ENCODE measurements at regions not wholly inside any gene's neighbourhood (a gene's known extent, or its start where the extent isn't known, plus 50 kb on each side); places are given as distances from the start of the nearest gene placed in this dataset.

DNA sequence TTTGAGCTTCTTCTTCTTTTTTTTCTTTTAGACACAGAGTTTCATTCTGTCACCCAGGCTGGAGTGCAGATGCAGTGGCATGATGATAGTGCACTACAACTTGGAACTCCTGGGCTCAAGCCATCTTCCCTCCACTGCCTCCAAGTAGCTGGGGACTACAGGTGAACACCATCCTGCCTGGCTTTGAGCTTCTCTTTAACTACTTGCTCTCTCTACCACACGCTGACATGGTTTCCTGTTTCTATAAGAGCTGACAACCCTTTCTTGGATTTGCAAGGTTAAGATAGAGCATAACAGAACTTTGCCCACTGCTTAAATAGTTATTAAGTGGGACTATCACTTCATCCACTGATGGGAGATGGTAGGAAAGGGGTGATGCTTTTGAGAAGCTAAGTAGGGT, 82.4 kb upstream of the SLC38A2 start:
- Histone ChIP-seq H3K79me2 (ENCODE audit: control insufficient read depth, insufficient read depth, low read length) (no peaks in the 10 kb centered on the region), H3K9ac (replicated peaks; ENCODE audit: extremely low read depth, insufficient read depth, low read length) (no peak overlapping the region), H3K4me3 (replicated peaks in 1 of 3; ENCODE audit: insufficient read depth in 1 of 3, low read depth in 1 of 3, low read length in 3 of 3) (no peak overlapping the region), H3K9me1 (replicated peaks; ENCODE audit: control insufficient read depth, extremely low read depth, insufficient read depth, low read length) (no peaks in the 10 kb centered on the region), H3K4me2 (ENCODE audit: insufficient read depth, low read length) (no peak overlapping the region), H3K4me1 (ENCODE audit: control insufficient read depth, extremely low read depth, insufficient read depth, low read length) (peaks cover 30% of the 10 kb centered on the region), H3K27ac (ENCODE audit: insufficient read depth, low read depth, low read length) (no peak overlapping the region), H2AFZ (ENCODE audit: low read depth, low read length) (no peak overlapping the region), H3K27me3 (ENCODE audit: control insufficient read depth in 2 of 2, insufficient read depth in 2 of 2, low read length in 2 of 2) (no peaks in the 10 kb centered on the region), H3K36me3 (ENCODE audit: control insufficient read depth in 2 of 2, extremely low read depth in 1 of 2, insufficient read depth in 2 of 2, low read length in 2 of 2) (no peaks in the 10 kb centered on the region), H4K20me1 (replicated peaks; ENCODE audit: control insufficient read depth, extremely low read depth, insufficient read depth, low read length) (no peaks in the 10 kb centered on the region), H3K9me3 (replicated peaks; ENCODE audit: control insufficient read depth, insufficient read depth, low read length) (no peaks in the 10 kb centered on the region)
- CTCF ChIA-PET, result interaction anchor here (1.2 to 1.8 kb wide), 4 partner anchors 16 to 219 kb away, joined by 3 to 8 read pairs (median 4); no protein-coding TSS in a partner anchor
- FAIRE-seq, result no peak
- TF ChIP-seq GATA2 (IDR thresholded peaks at IDR 0.05; ENCODE audit: insufficient read depth, insufficient read length, low read depth, low read length) (no peak), MYC (IDR thresholded peaks at IDR 0.05; ENCODE audit: low read depth, low read length) (no peak), JUN (IDR thresholded peaks at IDR 0.05; ENCODE audit: borderline replicate concordance, insufficient read depth, insufficient read length, low read depth) (no peak), EZH2 (IDR thresholded peaks at IDR 0.05; ENCODE audit: borderline replicate concordance, low read depth, low read length, severe bottlenecking) (no peak)
- TF ChIP-seq, protein P1, sequence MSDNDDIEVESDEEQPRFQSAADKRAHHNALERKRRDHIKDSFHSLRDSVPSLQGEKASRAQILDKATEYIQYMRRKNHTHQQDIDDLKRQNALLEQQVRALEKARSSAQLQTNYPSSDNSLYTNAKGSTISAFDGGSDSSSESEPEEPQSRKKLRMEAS (IDR thresholded peaks at IDR 0.05; ENCODE audit: insufficient read depth, insufficient read length), result no peak
- BruUV-seq (replicated peaks), result no TSS peak
- DNase-seq (ENCODE audit: low read depth, low spot score), result no peak
- dilution Hi-C loops (cut with MboI; ENCODE audit: extremely low pct_ligation_motif_present, low sequenced_read_pairs) (no loop called here), intact Hi-C loops (cut with micrococcal nuclease) (no loop called here)
- POLR2A ChIA-PET, result interaction anchor here (0.6 kb wide), 1 partner anchor 9 kb away, joined by 3 read pairs; no protein-coding TSS in a partner anchor

DNA sequence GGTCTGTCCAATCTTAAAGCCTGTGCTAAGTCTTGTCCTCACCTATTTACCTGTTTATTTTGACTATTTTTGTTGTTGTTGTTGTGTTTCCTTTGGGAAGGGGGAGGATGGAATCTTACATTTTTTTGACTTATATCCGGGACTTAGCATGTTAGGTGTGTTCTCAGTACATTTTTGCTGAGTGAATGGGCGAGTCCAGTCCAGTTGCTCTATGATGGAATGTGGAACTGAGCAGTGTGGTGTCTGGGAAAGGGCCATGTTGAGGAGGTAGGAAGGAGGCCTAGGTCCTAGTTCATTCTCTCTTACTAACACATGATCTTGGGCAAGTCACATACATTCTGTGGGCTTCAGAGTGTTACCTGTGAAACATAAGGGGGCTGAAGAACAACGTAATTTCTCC, 80.9 kb upstream of the SLC38A2 start:
- H3K9ac ChIP-seq (replicated peaks; ENCODE audit: extremely low read depth, insufficient read depth, low read length), result no peak overlapping the region
- H3K4me3 ChIP-seq (replicated peaks in 1 of 3; ENCODE audit: insufficient read depth in 1 of 3, low read depth in 1 of 3, low read length in 3 of 3), result no peak overlapping the region
- ChIA-PET POLR2A (no interaction called here), CTCF (no interaction called here)
- no TSS peak for BruUV-seq (replicated peaks)
- no peaks in the 10 kb centered on the region for H3K79me2 ChIP-seq (ENCODE audit: control insufficient read depth, insufficient read depth, low read length)
- no peaks in the 10 kb centered on the region for H4K20me1 ChIP-seq (replicated peaks; ENCODE audit: control insufficient read depth, extremely low read depth, insufficient read depth, low read length)
- TF ChIP-seq JUN (IDR thresholded peaks at IDR 0.05; ENCODE audit: borderline replicate concordance, insufficient read depth, insufficient read length, low read depth), result no peak
- TF ChIP-seq, protein P2, sequence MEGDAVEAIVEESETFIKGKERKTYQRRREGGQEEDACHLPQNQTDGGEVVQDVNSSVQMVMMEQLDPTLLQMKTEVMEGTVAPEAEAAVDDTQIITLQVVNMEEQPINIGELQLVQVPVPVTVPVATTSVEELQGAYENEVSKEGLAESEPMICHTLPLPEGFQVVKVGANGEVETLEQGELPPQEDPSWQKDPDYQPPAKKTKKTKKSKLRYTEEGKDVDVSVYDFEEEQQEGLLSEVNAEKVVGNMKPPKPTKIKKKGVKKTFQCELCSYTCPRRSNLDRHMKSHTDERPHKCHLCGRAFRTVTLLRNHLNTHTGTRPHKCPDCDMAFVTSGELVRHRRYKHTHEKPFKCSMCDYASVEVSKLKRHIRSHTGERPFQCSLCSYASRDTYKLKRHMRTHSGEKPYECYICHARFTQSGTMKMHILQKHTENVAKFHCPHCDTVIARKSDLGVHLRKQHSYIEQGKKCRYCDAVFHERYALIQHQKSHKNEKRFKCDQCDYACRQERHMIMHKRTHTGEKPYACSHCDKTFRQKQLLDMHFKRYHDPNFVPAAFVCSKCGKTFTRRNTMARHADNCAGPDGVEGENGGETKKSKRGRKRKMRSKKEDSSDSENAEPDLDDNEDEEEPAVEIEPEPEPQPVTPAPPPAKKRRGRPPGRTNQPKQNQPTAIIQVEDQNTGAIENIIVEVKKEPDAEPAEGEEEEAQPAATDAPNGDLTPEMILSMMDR (IDR thresholded peaks at IDR 0.05; ENCODE audit: extremely low read depth in 1 of 2, insufficient read depth in 1 of 2, low read depth in 1 of 2, low read length in 2 of 2), result no peak
- no peak for TF ChIP-seq MYC (IDR thresholded peaks at IDR 0.05; ENCODE audit: low read depth, low read length)
- TF ChIP-seq EZH2 (IDR thresholded peaks at IDR 0.05; ENCODE audit: borderline replicate concordance, low read depth, low read length, severe bottlenecking), result no peak
- no peak for TF ChIP-seq FOS (IDR thresholded peaks at IDR 0.05; ENCODE audit: borderline replicate concordance, insufficient read depth, low read length)
- TF ChIP-seq, protein P1 (IDR thresholded peaks at IDR 0.05; ENCODE audit: insufficient read depth, insufficient read length), result no peak
- TF ChIP-seq POLR2A (IDR thresholded peaks at IDR 0.05; ENCODE audit: low read depth, low read length), result no peak
- no peak overlapping the region for H3K4me2 ChIP-seq (ENCODE audit: insufficient read depth, low read length)
- no peaks in the 10 kb centered on the region for H3K27me3 ChIP-seq (ENCODE audit: control insufficient read depth in 2 of 2, insufficient read depth in 2 of 2, low read length in 2 of 2)
- intact Hi-C loops (cut with micrococcal nuclease), result no loop called here
- DNase-seq (ENCODE audit: low read depth, low spot score), result no peak
- no peak overlapping the region for H2AFZ ChIP-seq (ENCODE audit: low read depth, low read length)
- FAIRE-seq, result no peak
- H3K9me1 ChIP-seq (replicated peaks; ENCODE audit: control insufficient read depth, extremely low read depth, insufficient read depth, low read length), result no peaks in the 10 kb centered on the region
- peaks cover 39% of the 10 kb centered on the region for H3K4me1 ChIP-seq (ENCODE audit: control insufficient read depth, extremely low read depth, insufficient read depth, low read length)
- no peak overlapping the region for H3K27ac ChIP-seq (ENCODE audit: insufficient read depth, low read depth, low read length)
- dilution Hi-C loops (cut with MboI; ENCODE audit: extremely low pct_ligation_motif_present, low sequenced_read_pairs), result no loop called here
- no peaks in the 10 kb centered on the region for H3K9me3 ChIP-seq (replicated peaks; ENCODE audit: control insufficient read depth, insufficient read depth, low read length)
- no peaks in the 10 kb centered on the region for H3K36me3 ChIP-seq (ENCODE audit: control insufficient read depth in 2 of 2, extremely low read depth in 1 of 2, insufficient read depth in 2 of 2, low read length in 2 of 2)

Measured in endothelial cell of umbilical vein (primary cell).